BJ (cell line): ENCODE measurements at regions not wholly inside any gene's neighbourhood (a gene's known extent, or its start where the extent isn't known, plus 50 kb on each side); places are given as distances from the start of the nearest gene placed in this dataset.

Source experiments
- CTCF ChIA-PET: fragments of 350-600 bp; formaldehyde crosslinking; extraction: SDS; loops from one replicate; lab custom pipeline; 2021; ENCODE audit warnings: antibody characterized with exemption, inconsistent platforms; lab: Yijun Ruan, JAX
- POLR2A ChIA-PET: fragments of 300-600 bp; sonication (Branson Sonifier 250); formaldehyde crosslinking; extraction: SDS; loops from one replicate; lab custom pipeline; 2021; ENCODE audit warnings: antibody characterized with exemption; lab: Charles Lee
- DNase-seq: peaks from one replicate; pipeline ENCODE4 v3.0.0-alpha.2; 2011; ENCODE audit warnings: low read depth
- H3K27me3 ChIP-seq: 2 replicates; pipeline ENCODE4 v1.6.0; 2011; ENCODE audit warnings: low read length; ENCODE audit not compliant: control insufficient read depth, insufficient read depth
- H3K36me3 ChIP-seq: 2 replicates; pipeline ENCODE4 v1.5.1; 2011; ENCODE audit warnings: low read length; ENCODE audit not compliant: control insufficient read depth, insufficient read depth
- H3K4me3 ChIP-seq: 2 replicates; pipeline ENCODE4 v1.5.1; 2011; ENCODE audit warnings: low read depth, mild to moderate bottlenecking, control low read depth, low read length
- TF ChIP-seq, protein P1 (sequence below): IDR thresholded peaks from 2 replicates; pipeline ENCODE4 v1.5.1; 2011; ENCODE audit warnings: low read depth, mild to moderate bottlenecking, control low read depth, inconsistent platforms, low read length, moderate library complexity; ENCODE audit not compliant: insufficient read depth

- DNase-seq: no peak
- CTCF ChIA-PET: interaction anchor here (1.2 kb wide), 1 partner anchor 11 kb away, joined by 3 read pairs; no protein-coding TSS in a partner anchor
- POLR2A ChIA-PET: no interaction called here
- no peak overlapping the region for H3K4me3 ChIP-seq
- H3K27me3 ChIP-seq: no peaks in the 10 kb centered on the region; the same call in 1 of the 2 replicates
- no peaks in the 10 kb centered on the region for H3K36me3 ChIP-seq
- TF ChIP-seq, protein P1, sequence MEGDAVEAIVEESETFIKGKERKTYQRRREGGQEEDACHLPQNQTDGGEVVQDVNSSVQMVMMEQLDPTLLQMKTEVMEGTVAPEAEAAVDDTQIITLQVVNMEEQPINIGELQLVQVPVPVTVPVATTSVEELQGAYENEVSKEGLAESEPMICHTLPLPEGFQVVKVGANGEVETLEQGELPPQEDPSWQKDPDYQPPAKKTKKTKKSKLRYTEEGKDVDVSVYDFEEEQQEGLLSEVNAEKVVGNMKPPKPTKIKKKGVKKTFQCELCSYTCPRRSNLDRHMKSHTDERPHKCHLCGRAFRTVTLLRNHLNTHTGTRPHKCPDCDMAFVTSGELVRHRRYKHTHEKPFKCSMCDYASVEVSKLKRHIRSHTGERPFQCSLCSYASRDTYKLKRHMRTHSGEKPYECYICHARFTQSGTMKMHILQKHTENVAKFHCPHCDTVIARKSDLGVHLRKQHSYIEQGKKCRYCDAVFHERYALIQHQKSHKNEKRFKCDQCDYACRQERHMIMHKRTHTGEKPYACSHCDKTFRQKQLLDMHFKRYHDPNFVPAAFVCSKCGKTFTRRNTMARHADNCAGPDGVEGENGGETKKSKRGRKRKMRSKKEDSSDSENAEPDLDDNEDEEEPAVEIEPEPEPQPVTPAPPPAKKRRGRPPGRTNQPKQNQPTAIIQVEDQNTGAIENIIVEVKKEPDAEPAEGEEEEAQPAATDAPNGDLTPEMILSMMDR: no peak
Observed at GRCh38 chr5:142459209-142459608, 134.4 kb upstream of the SPRY4 start.

- CTCF ChIA-PET: no interaction called here
- Histone ChIP-seq H3K36me3 (no peaks in the 10 kb centered on the region), H3K4me3 (no peak overlapping the region), H3K27me3 (no peaks in the 10 kb centered on the region; the same call in 1 of the 2 replicates)
- DNase-seq: no peak
- TF ChIP-seq, protein P1: no peak
- POLR2A ChIA-PET: no interaction called here
Observed at GRCh38 chr5:142455856-142456255, 131.0 kb upstream of the SPRY4 start.

DNA sequence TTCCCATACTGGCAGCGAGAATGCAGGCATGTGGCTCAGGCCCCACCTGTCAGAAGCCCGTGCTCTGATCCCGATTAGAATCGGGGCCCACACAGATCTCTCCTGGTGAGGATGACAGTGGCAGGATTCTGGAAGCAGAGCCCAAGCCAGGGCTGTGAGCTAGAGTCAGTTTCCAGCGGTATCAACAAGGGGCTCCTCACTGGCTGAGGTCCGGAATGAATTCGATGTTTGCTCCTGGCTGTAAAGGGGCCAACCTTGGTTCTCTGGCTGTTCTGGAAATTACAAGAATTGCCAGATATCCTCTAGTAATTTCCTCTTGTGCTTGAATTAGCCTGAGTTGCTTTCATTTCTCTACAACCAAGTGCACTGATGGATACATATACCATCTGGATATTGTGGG is 129.1 kb upstream of the SPRY4 start:
- ChIA-PET POLR2A (no interaction called here), CTCF (interaction anchor here (1.3 kb wide), 1 partner anchor 12 kb away, joined by 3 read pairs; no protein-coding TSS in a partner anchor)
- Histone ChIP-seq H3K27me3 (no peaks in the 10 kb centered on the region; the same call in 1 of the 2 replicates), H3K36me3 (no peaks in the 10 kb centered on the region), H3K4me3 (no peak overlapping the region)
- TF ChIP-seq, protein P1: no peak
- no peak for DNase-seq

GRCh38 chr5:142450419-142450818 is 125.6 kb upstream of the SPRY4 start:
- no peak for DNase-seq
- POLR2A ChIA-PET: no interaction called here
- Histone ChIP-seq H3K4me3 (no peak overlapping the region), H3K36me3 (no peaks in the 10 kb centered on the region), H3K27me3 (no peaks in the 10 kb centered on the region; the same call in 1 of the 2 replicates)
- CTCF ChIA-PET: no interaction called here
- TF ChIP-seq, protein P1: no peak

DNA sequence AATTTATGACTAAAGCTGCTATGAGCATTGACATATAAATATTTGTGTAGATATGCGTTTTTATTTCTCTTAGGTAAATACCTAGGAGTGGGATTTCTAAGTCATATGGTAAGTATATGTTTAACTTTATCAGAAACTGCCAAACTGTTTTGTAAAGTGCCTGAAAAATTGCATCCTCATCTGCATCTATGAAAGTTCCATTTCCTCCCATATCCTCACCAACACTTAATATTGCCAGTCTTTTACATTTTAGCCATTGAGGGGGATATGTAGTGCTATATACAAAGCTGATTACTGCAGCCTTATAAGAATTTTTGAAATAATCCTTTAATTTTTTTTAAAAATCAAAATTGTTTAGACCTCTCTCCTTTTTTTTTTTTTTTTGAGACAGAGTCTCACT is 123.1 kb upstream of the SPRY4 start:
- TF ChIP-seq, protein P1: no peak
- Histone ChIP-seq H3K36me3 (no peaks in the 10 kb centered on the region), H3K4me3 (no peak overlapping the region), H3K27me3 (no peaks in the 10 kb centered on the region)
- DNase-seq: no peak
- ChIA-PET POLR2A (no interaction called here), CTCF (interaction anchor here (1.0 to 1.5 kb wide), 2 partner anchors 11 to 26 kb away, joined by 3 read pairs; no protein-coding TSS in a partner anchor)
